ENCODE measurements at regions not wholly inside any gene's neighbourhood (a gene's known extent, or its start where the extent isn't known, plus 50 kb on each side); places are given as distances from the start of the nearest gene placed in this dataset.
"Not testable (repeated sequence)": the region's sequence is repeated elsewhere in the genome, so short reads cannot be mapped to it uniquely, and the experiment has no call there.

DNA sequence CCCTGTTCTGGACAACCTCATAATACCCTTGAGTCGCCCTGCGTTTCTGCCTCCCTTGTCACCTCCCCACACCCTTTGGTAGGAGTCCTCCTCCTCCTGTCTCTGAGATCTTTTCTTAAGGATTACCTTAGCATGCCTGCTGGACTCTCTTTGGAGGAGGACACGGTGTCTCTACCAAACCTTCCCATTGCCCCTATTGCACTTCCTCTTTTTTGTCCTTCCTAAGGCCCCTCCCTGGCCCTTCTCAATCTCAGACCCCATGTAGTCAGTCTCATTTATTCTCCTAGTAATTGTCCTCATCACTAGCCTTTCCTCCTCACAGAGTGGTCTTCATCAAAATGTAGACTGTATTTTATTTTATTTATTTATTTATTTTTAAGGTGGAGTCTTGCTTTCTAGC lies 335.0 kb upstream of the SFRP2 start:
- H3K4me3 Mint-ChIP-seq: no peak overlapping the region
- no peaks in the 10 kb centered on the region for H3K9me3 Mint-ChIP-seq
- no peak for DNase-seq
- H3K27me3 Mint-ChIP-seq: peaks cover 49% of the 10 kb centered on the region
- H3K27ac Mint-ChIP-seq: no peak overlapping the region
- H3K4me1 Mint-ChIP-seq (ENCODE audit: low read depth): peaks cover 5% of the 10 kb centered on the region
- no peaks in the 10 kb centered on the region for H3K36me3 Mint-ChIP-seq (ENCODE audit: low read depth)

DNA sequence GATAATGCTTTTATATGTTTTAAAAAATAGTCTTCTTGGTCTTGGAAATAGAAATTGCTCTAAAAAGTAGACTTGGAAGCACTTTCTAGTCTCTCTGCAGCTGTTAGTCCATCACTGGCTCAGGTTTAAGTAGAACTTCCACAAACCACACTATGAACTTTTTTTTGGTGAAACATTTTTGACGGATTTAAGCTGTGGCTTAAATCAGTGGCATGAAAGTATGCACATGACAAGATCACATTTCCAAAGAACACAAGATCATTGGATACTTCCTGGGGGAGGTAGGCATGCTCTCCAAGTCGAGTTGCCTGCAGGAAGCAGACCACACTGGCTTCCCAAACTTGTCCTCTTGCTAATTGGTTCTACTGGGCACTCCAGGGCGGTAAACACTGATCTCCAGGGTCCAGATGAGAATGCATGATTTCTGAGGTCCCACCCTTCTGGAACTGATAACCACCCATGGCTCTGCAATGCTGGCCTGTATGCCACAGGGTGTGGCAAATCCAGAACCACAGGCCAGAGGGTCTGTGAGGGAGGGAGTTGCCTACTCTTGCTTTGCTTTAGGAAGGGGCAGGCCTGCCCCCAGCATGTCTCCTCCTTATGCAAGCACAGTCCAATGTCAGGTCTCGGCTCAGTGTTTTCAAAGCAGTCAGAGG lies 331.9 kb upstream of the SFRP2 start:
- no peaks in the 10 kb centered on the region for H3K36me3 Mint-ChIP-seq (ENCODE audit: low read depth)
- H3K27me3 Mint-ChIP-seq: peaks cover 27% of the 10 kb centered on the region
- no peak overlapping the region for H3K27ac Mint-ChIP-seq
- H3K4me3 Mint-ChIP-seq: no peak overlapping the region
- peaks cover 5% of the 10 kb centered on the region for H3K4me1 Mint-ChIP-seq (ENCODE audit: low read depth)
- DNase-seq: no peak
- no peaks in the 10 kb centered on the region for H3K9me3 Mint-ChIP-seq

DNA sequence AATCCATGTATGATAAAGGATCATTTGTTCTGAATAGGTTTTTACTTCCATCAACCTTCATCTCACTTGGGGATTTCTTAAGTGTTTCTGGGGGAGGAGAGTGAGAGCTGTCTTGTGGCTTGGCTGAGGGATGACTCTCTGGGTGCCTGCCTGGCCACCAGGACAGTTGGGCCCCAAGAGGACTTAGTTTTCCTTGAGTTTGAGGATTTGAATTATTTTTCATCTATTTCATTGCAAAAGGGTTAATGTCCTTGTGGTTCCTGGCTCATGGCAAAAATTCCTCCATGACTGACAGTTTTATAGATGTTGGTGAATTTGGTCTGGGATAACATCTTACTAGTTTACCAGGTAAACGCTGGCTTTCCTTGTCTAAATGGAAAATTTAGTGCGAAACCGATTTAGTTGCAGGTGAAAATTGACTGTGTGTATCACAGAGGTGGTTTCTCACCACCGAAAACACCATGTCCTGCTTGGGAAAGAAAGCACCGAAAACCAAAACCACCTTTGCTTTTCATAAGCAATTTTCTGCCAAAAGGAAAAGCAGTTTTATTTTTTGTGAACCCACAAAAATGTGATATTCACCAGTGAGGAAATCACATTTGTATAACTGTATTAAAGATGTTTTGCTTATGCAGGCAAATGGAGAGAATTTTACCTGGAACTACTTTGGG lies 331.3 kb upstream of the SFRP2 start:
- peaks cover 5% of the 10 kb centered on the region for H3K4me1 Mint-ChIP-seq (ENCODE audit: low read depth)
- peaks cover 20% of the 10 kb centered on the region for H3K27me3 Mint-ChIP-seq
- H3K9me3 Mint-ChIP-seq: no peaks in the 10 kb centered on the region
- no peak overlapping the region for H3K27ac Mint-ChIP-seq
- H3K4me3 Mint-ChIP-seq: no peak overlapping the region
- H3K36me3 Mint-ChIP-seq (ENCODE audit: low read depth): no peaks in the 10 kb centered on the region
- DNase-seq: no peak

DNA sequence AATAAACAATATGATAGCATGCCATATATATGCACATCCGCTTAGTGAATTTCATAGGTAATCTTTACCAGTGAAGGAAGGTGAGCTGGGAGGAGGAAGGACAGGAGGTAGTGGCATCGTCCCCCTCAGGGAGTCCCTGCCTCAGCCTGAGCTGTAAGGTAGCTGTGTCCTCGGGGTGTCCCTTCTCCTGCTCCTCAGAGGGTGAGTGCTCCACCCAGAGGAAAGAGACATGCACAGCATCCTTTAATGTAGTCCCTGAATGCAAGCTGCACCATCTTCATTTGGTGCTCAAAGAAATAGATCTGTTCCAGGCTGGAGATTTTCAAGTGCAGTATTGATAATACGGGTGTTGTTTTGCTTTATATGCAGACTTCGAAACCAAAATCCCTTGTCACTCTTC lies 330.4 kb upstream of the SFRP2 start:
- Mint-ChIP-seq H3K4me3 (no peak overlapping the region), H3K36me3 (ENCODE audit: low read depth) (no peaks in the 10 kb centered on the region), H3K9me3 (no peaks in the 10 kb centered on the region), H3K27ac (no peak overlapping the region), H3K27me3 (peaks cover 18% of the 10 kb centered on the region), H3K4me1 (ENCODE audit: low read depth) (no peaks in the 10 kb centered on the region)
- no peak for DNase-seq

DNA sequence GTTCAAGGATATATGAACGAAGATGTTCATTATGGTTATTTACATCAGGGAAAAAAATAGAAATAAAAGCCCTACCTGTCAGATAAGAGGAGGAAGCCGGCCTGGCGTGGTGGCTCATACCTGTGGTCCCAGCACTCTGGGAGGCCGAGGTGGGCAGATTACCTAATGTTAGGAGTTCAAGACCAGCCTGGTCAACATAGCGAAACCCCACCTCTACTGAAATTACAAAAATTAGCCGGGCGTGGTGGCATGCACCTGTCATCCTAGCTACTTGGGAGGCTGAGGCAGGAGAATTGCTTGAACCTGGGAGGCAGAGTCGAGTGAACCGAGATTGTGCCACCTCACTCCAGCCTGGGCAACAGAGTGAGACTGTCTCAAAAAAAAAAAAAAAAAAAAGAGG lies 328.8 kb upstream of the SFRP2 start:
- not testable (repeated sequence) for DNase-seq; H3K4me3 Mint-ChIP-seq; H3K27ac Mint-ChIP-seq; H3K36me3 Mint-ChIP-seq (ENCODE audit: low read depth); H3K9me3 Mint-ChIP-seq; H3K4me1 Mint-ChIP-seq (ENCODE audit: low read depth)
- peaks cover 13% of the 10 kb centered on the region for H3K27me3 Mint-ChIP-seq

DNA sequence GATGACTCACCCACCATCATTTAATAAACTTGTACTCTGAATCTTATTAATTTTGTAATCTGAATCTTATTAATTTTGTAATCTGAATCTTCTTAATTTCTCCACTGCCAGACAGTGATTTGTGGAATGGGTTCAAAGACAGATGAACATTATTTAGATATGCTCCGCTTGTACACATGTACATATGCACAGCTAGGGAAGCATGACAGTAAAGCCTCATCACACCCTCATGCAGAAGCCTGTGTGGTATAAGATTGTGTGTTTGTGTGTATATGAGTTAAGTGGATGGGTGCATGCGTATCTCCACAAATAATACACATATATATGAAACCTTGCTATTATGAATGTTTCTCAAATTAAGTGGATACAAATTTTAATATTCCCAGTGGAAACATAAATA lies 318.5 kb upstream of the SFRP2 start:
- no peak overlapping the region for H3K4me3 Mint-ChIP-seq
- H3K9me3 Mint-ChIP-seq: peaks cover 2% of the 10 kb centered on the region
- H3K27ac Mint-ChIP-seq: no peak overlapping the region
- no peaks in the 10 kb centered on the region for H3K4me1 Mint-ChIP-seq (ENCODE audit: low read depth)
- H3K36me3 Mint-ChIP-seq (ENCODE audit: low read depth): no peaks in the 10 kb centered on the region
- peaks cover 38% of the 10 kb centered on the region for H3K27me3 Mint-ChIP-seq
- DNase-seq: no peak

DNA sequence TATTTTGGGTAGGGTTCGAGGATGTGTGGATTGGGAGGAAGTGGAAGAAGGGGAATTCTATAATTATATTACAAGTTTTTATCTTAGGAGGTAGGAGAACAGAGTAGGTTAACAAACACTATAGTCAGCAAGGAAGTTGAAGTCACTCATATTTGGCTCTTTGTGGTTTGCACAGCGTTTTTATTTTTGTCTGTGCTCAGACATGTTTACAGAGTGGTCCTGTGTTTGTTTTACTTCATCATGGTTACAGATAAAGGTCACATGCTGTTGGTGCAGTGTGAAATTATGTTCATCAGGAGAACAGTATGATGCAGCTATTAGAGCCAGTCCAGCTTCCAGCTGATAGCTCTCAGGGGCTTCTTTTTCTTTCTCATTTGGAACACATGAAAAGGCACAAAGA lies 299.9 kb upstream of the SFRP2 start:
- DNase-seq: no peak
- no peak overlapping the region for H3K4me3 Mint-ChIP-seq
- no peaks in the 10 kb centered on the region for H3K36me3 Mint-ChIP-seq (ENCODE audit: low read depth)
- H3K27me3 Mint-ChIP-seq: peaks cover 15% of the 10 kb centered on the region
- H3K4me1 Mint-ChIP-seq (ENCODE audit: low read depth): no peaks in the 10 kb centered on the region
- no peak overlapping the region for H3K27ac Mint-ChIP-seq
- no peaks in the 10 kb centered on the region for H3K9me3 Mint-ChIP-seq

DNA sequence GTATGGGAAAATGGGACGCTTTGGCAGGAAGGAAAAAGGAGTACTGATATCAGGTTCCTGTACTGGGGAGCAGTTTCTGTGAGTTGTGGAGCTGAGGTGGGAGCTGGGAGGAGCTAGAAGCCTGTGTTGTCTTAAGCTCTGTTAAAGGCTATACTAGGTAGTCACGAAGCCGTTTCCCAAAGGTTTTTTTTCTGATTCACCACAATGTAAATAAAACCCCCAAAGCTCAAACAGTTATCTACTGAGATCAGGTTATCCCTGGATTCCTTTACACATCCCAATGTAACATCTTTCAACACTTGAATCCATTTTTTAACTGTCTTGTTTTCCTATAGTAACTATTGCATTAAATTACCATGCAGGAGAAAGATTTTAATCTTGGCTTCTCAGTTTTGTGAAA lies 297.4 kb upstream of the SFRP2 start:
- H3K27ac Mint-ChIP-seq: no peak overlapping the region
- no peaks in the 10 kb centered on the region for H3K9me3 Mint-ChIP-seq
- H3K27me3 Mint-ChIP-seq: peaks cover 12% of the 10 kb centered on the region
- no peak for DNase-seq
- H3K4me1 Mint-ChIP-seq (ENCODE audit: low read depth): no peaks in the 10 kb centered on the region
- no peak overlapping the region for H3K4me3 Mint-ChIP-seq
- no peaks in the 10 kb centered on the region for H3K36me3 Mint-ChIP-seq (ENCODE audit: low read depth)

DNA sequence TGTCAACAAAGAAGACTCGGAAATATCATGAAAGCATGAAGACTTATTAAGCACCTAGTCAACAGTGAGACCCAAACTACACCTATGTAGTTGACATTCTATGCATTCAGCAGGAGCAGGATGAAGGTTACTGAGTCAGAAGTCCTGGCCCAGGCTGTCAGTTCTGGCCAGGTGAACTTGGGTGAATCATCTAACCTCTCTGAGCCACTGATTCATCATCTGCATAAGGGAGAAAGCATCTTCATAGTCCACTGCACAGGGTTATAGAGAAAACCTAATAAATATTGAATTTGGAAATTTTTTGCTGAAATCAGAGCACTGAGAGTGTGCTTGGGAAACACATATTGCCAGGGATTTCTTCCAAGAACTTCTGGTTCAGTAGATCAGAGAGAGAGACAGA lies 296.0 kb upstream of the SFRP2 start:
- H3K4me1 Mint-ChIP-seq (ENCODE audit: low read depth): no peaks in the 10 kb centered on the region
- DNase-seq: no peak
- no peak overlapping the region for H3K27ac Mint-ChIP-seq
- peaks cover 14% of the 10 kb centered on the region for H3K27me3 Mint-ChIP-seq
- no peaks in the 10 kb centered on the region for H3K9me3 Mint-ChIP-seq
- no peak overlapping the region for H3K4me3 Mint-ChIP-seq
- no peaks in the 10 kb centered on the region for H3K36me3 Mint-ChIP-seq (ENCODE audit: low read depth)

DNA sequence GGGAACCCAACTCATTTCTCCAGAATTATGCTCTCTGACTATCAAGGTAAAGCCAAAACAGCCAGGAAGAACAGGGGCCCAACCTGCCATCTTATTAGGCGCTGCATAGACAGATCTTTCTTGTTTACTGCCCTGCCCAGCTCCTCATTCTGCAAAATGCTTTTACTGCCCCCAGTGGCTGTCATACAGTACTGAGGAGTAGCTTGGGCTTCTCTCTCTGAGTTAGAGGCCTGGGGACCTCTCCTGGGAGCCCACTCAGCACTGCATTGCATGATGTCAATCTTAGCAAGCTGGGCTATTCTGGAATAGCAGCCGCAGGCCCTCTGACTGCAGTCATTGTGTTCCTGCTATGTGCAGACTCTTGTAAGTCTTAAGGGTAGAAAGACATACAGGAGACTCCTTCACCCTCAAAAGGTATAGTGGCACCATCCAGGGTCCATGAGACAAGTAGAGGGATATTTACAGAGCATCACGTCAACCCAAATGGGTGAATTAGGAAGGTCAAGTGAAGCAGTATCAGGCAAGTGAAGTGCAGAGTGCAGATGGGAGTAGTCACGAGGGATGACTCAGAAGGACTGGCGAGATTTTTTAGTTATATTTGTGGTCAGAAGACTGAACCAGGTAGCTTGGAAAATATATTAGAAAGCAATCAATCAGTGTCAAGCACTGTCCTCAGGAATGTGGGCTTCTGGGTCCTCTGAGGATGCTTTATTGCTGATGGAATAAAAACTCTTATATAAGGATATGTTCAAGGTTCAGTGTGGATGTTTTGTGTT lies 294.1 kb upstream of the SFRP2 start:
- H3K27me3 Mint-ChIP-seq: peaks cover 14% of the 10 kb centered on the region
- no peaks in the 10 kb centered on the region for H3K36me3 Mint-ChIP-seq (ENCODE audit: low read depth)
- no peaks in the 10 kb centered on the region for H3K9me3 Mint-ChIP-seq
- no peak overlapping the region for H3K27ac Mint-ChIP-seq
- no peak for DNase-seq
- H3K4me3 Mint-ChIP-seq: no peak overlapping the region
- H3K4me1 Mint-ChIP-seq (ENCODE audit: low read depth): no peaks in the 10 kb centered on the region

DNA sequence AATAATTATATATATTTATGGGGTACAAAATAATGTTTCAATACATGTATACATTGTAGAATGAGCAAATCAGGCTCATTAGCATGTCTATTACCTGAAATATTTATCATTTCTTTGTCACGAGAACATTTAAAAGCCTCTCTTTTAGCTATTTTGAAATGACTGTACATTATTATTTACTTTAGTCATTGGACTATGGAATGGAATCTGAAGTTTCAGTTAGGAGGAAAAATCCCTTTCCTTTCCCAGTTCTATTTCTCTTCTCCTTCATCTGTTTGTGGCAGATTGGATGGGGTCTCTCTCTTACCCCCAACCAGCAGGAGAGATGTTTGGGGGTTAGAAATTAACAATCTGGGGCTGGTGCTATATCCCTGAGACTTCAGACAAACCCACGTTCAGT lies 292.5 kb upstream of the SFRP2 start:
- H3K27ac Mint-ChIP-seq: no peak overlapping the region
- no peaks in the 10 kb centered on the region for H3K36me3 Mint-ChIP-seq (ENCODE audit: low read depth)
- H3K4me3 Mint-ChIP-seq: no peak overlapping the region
- no peak for DNase-seq
- H3K4me1 Mint-ChIP-seq (ENCODE audit: low read depth): no peaks in the 10 kb centered on the region
- H3K27me3 Mint-ChIP-seq: peaks cover 11% of the 10 kb centered on the region
- no peaks in the 10 kb centered on the region for H3K9me3 Mint-ChIP-seq

DNA sequence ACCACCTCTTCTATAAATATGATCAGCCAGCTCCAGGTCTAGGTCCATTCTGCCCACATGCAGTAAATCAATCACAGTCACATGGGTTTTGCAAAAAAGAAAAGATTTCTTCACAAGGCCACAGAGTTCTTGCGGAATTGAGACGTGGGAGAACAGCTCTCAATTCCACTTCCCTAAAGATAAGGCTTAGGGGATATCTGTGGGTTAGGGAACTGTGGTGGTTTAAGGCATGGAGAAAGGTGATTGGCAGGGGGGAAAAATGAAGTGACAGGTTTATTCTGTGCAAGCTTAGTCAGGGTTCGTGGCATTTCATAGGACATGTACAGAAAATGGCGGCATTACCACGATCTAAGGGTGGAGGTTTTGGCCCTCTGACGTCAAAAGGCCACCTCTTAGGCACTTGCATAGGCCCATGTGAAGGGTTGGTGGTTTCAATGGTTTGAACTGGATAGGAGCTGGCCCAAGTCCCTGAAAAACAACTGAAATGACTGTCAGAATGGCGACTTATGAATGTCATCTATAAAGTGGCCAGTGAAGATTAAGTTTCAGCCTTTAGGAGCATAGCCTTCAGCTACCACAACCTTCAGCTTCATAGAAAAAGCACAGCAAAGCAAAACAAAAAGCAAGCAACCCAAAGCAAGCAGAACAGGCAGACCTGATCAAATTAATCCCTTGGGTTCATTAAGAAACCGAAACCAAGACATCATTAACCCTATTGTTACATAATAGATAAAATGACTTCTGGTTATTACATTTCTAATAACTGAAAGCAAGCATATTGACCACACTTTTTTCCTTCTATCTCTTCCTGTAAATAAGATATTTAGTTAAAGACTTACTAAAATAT lies 289.8 kb upstream of the SFRP2 start:
- peaks cover 6% of the 10 kb centered on the region for H3K27me3 Mint-ChIP-seq
- H3K4me3 Mint-ChIP-seq: no peak overlapping the region
- no peak overlapping the region for H3K27ac Mint-ChIP-seq
- peaks cover under 1% of the 10 kb centered on the region for H3K4me1 Mint-ChIP-seq (ENCODE audit: low read depth)
- no peaks in the 10 kb centered on the region for H3K36me3 Mint-ChIP-seq (ENCODE audit: low read depth)
- no peaks in the 10 kb centered on the region for H3K9me3 Mint-ChIP-seq
- DNase-seq: no peak

DNA sequence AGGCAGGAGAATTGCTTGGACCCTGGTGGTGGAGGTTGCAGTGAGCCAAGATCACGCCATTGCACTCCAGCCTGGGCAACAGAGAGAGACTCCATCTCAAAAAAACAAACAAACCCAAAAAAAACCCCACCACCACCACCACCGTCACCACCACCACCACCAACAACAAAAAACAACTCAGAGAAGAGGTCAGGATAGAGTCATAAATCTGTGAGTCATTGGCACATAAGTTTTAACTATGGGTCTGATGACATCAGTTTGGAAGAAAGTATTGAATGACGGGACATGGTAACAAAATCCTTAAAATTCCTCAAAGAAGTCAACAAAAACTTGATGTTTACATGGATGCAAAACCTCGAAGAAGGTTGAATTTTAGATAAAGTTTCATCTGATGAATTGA lies 288.0 kb upstream of the SFRP2 start:
- Mint-ChIP-seq H3K27me3 (peaks cover 6% of the 10 kb centered on the region), H3K36me3 (ENCODE audit: low read depth) (no peaks in the 10 kb centered on the region), H3K9me3 (peaks cover 11% of the 10 kb centered on the region), H3K27ac (no peak overlapping the region), H3K4me1 (ENCODE audit: low read depth) (peaks cover 14% of the 10 kb centered on the region), H3K4me3 (no peak overlapping the region)
- DNase-seq: no peak

DNA sequence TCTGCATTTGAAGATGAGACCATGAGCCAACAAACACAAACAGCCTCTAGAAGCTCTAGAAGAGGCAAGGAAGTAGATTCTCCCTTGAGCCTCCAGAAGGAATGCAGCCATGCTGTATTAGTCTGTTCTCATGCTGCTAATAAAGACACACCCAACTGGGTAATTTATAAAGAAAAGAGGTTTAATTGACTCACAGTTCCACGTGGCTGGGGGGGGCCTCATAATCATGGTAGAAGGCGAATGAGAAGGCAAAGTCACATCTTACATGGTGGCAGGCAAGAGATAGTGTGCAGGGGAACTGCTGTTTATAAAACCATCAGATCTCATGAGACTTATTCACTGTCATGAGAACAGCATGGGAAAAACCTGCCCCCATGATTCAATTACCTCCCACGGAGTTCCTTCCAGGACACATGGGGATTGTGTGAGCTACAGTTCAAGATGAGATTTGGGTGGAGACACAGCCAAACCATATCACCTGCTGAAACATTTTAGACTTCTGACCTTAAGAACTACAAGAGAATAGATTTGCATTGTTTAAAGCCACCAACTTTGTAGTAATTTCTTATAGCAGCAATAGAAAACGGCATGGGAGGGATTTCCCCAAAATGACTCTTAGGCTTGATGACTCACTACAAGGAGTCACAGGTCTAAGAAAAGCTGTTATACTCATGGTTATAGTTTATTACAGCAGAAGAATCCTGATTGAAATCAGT lies 284.4 kb upstream of the SFRP2 start:
- Mint-ChIP-seq H3K27ac (peak overlapping the region; percentile 87), H3K4me1 (ENCODE audit: low read depth) (peaks cover 14% of the 10 kb centered on the region), H3K9me3 (peaks cover 11% of the 10 kb centered on the region), H3K27me3 (peaks cover 25% of the 10 kb centered on the region), H3K4me3 (no peak overlapping the region), H3K36me3 (ENCODE audit: low read depth) (no peaks in the 10 kb centered on the region)
- DNase-seq: no peak

All from activated T-cell treated with anti-CD3 and anti-CD28 coated beads, Interleukin-2, amount 50 U/mL, for 24 hours (primary cell).